Osteoblast (primary cell): ENCODE measurements at regions not wholly inside any gene's neighbourhood (a gene's known extent, or its start where the extent isn't known, plus 50 kb on each side); places are given as distances from the start of the nearest gene placed in this dataset.

Experiments
- DNase-seq: peaks from one replicate; pipeline ENCODE4 v3.0.0; 2011; ENCODE audit warnings: low spot score, mixed read lengths; ENCODE audit not compliant: insufficient read length; ENCODE audit errors: missing footprints
- H2AFZ ChIP-seq: 2 replicates; pipeline ENCODE4 v1.6.0; 2011; ENCODE audit warnings: mild to moderate bottlenecking, low read length
- H3K27ac ChIP-seq: 2 replicates; pipeline ENCODE4 v1.5.1; 2011; ENCODE audit warnings: mild to moderate bottlenecking, low read depth, low read length, moderate library complexity
- H3K27me3 ChIP-seq: 2 replicates; pipeline ENCODE4 v1.6.0; 2012; ENCODE audit warnings: mild to moderate bottlenecking, control low read depth, inconsistent platforms, low read length, moderate library complexity; ENCODE audit not compliant: insufficient read depth
- H3K36me3 ChIP-seq: 2 replicates; pipeline ENCODE4 v1.5.1; 2011; ENCODE audit warnings: mild to moderate bottlenecking, low read length, control low read depth, moderate library complexity; ENCODE audit not compliant: insufficient read depth
- H3K4me1 ChIP-seq: 2 replicates; pipeline ENCODE4 v1.5.1; 2011; ENCODE audit warnings: mild to moderate bottlenecking, low read length, control low read depth, moderate library complexity; ENCODE audit not compliant: insufficient read depth
- H3K4me2 ChIP-seq: 2 replicates; pipeline ENCODE4 v1.6.0; 2011; ENCODE audit warnings: mild to moderate bottlenecking, low read length; ENCODE audit not compliant: insufficient read depth
- H3K4me3 ChIP-seq: fragments of 200-600 bp; sonication (generic); 3 replicates; pipeline ENCODE4 v1.5.1; 2012; ENCODE audit warnings: mild to moderate bottlenecking, low read length, inconsistent platforms; ENCODE audit not compliant: insufficient read depth
- H3K79me2 ChIP-seq: 2 replicates; pipeline ENCODE4 v1.6.0; 2012; ENCODE audit warnings: mild to moderate bottlenecking, low read length, control low read depth, inconsistent platforms; ENCODE audit not compliant: insufficient read depth
- H3K9me3 ChIP-seq: 2 replicates; pipeline ENCODE4 v1.5.1; 2011; ENCODE audit warnings: low read depth, low read length, control low read depth
- H4K20me1 ChIP-seq: 2 replicates; pipeline ENCODE4 v1.6.0; 2012; ENCODE audit warnings: mild to moderate bottlenecking, low read length, control low read depth; ENCODE audit not compliant: insufficient read depth
- CTCF ChIP-seq: IDR thresholded peaks from 2 replicates; pipeline ENCODE4 v1.5.1; 2011; ENCODE audit warnings: mild to moderate bottlenecking, low read depth, low read length, moderate library complexity; ENCODE audit errors: extremely low read depth

- DNase-seq: no peak
- Histone ChIP-seq H4K20me1 (no peaks in the 10 kb centered on the region), H3K4me3 (no peak overlapping the region), H3K79me2 (no peaks in the 10 kb centered on the region), H3K9me3 (no peaks in the 10 kb centered on the region), H3K27me3 (no peaks in the 10 kb centered on the region), H3K4me2 (no peak overlapping the region), H3K27ac (no peak overlapping the region), H3K4me1 (peaks cover 21% of the 10 kb centered on the region), H3K36me3 (no peaks in the 10 kb centered on the region), H2AFZ (no peak overlapping the region)
- TF ChIP-seq CTCF: no peak
Observed at GRCh38 chr2:217362710-217363109, 502.8 kb upstream of the TNP1 start.

GRCh38 chr2:217362286-217362685 is 502.4 kb upstream of the TNP1 start:
- Histone ChIP-seq H4K20me1 (no peaks in the 10 kb centered on the region), H3K79me2 (no peaks in the 10 kb centered on the region), H3K4me1 (peaks cover 17% of the 10 kb centered on the region), H2AFZ (no peak overlapping the region), H3K27me3 (no peaks in the 10 kb centered on the region), H3K4me2 (no peak overlapping the region), H3K4me3 (no peak overlapping the region), H3K9me3 (no peaks in the 10 kb centered on the region), H3K27ac (no peak overlapping the region), H3K36me3 (no peaks in the 10 kb centered on the region)
- TF ChIP-seq CTCF: no peak
- peak; percentile 61 for DNase-seq

- DNase-seq: no peak
- H3K4me3 ChIP-seq: no peak overlapping the region
- no peak overlapping the region for H2AFZ ChIP-seq
- peaks cover 21% of the 10 kb centered on the region for H3K4me1 ChIP-seq
- H3K36me3 ChIP-seq: no peaks in the 10 kb centered on the region
- H3K27ac ChIP-seq: no peak overlapping the region
- H4K20me1 ChIP-seq: no peaks in the 10 kb centered on the region
- peak overlapping the region; percentile 24 for H3K4me2 ChIP-seq
- no peak for TF ChIP-seq CTCF
- H3K27me3 ChIP-seq: no peaks in the 10 kb centered on the region
- no peaks in the 10 kb centered on the region for H3K9me3 ChIP-seq
- H3K79me2 ChIP-seq: no peaks in the 10 kb centered on the region
Observed at GRCh38 chr2:217361483-217361880, 501.6 kb upstream of the TNP1 start.

- Histone ChIP-seq H4K20me1 (no peaks in the 10 kb centered on the region), H2AFZ (peak overlapping the region; percentile 8), H3K4me3 (no peak overlapping the region), H3K27ac (no peak overlapping the region), H3K36me3 (no peaks in the 10 kb centered on the region), H3K4me2 (peak overlapping the region; percentile 24), H3K27me3 (no peaks in the 10 kb centered on the region), H3K79me2 (no peaks in the 10 kb centered on the region), H3K4me1 (peaks cover 21% of the 10 kb centered on the region), H3K9me3 (no peaks in the 10 kb centered on the region)
- DNase-seq: peak; percentile 77
- TF ChIP-seq CTCF: no peak
Observed at GRCh38 chr2:217360781-217361482, 501.1 kb upstream of the TNP1 start.
